H1 (cell line): ENCODE measurements at regions not wholly inside any gene's neighbourhood (a gene's known extent, or its start where the extent isn't known, plus 50 kb on each side); places are given as distances from the start of the nearest gene placed in this dataset.

Experiments
- ASH2L ChIP-seq: fragments of 200-600, 300-600 bp; sonication (generic); IDR thresholded peaks from one replicate; pipeline ENCODE4 v1.7.1; 2017; ENCODE audit warnings: low read length
- EP300 ChIP-seq, 2 experiments: IDR thresholded peaks; 1 replicate in 1 of 2; 2 replicates in 1 of 2; pipeline ENCODE4 v1.6.1; 2011 to 2012; ENCODE audit warnings: low read depth in 2 of 2, low read length in 2 of 2, mild to moderate bottlenecking in 2 of 2, borderline replicate concordance in 1 of 2, inconsistent platforms in 1 of 2, moderate library complexity in 1 of 2
- EZH2 ChIP-seq: fragments of 200-600 bp; sonication (generic); IDR thresholded peaks from 2 replicates; pipeline ENCODE4 v1.7.1; 2012; ENCODE audit warnings: low read depth, mild to moderate bottlenecking, moderate library complexity, low read length, inconsistent platforms; ENCODE audit not compliant: severe bottlenecking
- GABPA ChIP-seq: IDR thresholded peaks from 2 replicates; pipeline ENCODE4 v1.6.1; 2011; ENCODE audit warnings: mild to moderate bottlenecking, low read length, moderate library complexity, borderline replicate concordance; ENCODE audit not compliant: insufficient read depth
- POLR2A ChIP-seq, 2 experiments: IDR thresholded peaks; 1 replicate in 1 of 2; 2 replicates in 1 of 2; pipeline ENCODE4 v1.6.1; 2011; ENCODE audit warnings: low read depth in 2 of 2, low read length in 2 of 2, mild to moderate bottlenecking in 2 of 2; ENCODE audit errors: control extremely low read depth in 1 of 2
- POLR2AphosphoS5 ChIP-seq: IDR thresholded peaks from 2 replicates; pipeline ENCODE4 v1.6.1; 2011; ENCODE audit warnings: low read depth, low read length
- TAF1 ChIP-seq: IDR thresholded peaks from 2 replicates; pipeline ENCODE4 v1.6.1; 2011; ENCODE audit warnings: mild to moderate bottlenecking, low read depth, low read length
- YY1 ChIP-seq: IDR thresholded peaks from 2 replicates; pipeline ENCODE4 v1.6.1; 2011; ENCODE audit warnings: low read depth, mild to moderate bottlenecking, low read length
- TF ChIP-seq, protein P1 (sequence below), 3 experiments: IDR thresholded peaks; 1 replicate in 2 of 3; 2 replicates in 1 of 3; pipeline versions ENCODE4 v1.5.1 to v1.6.1; 2011; ENCODE audit warnings: low read length in 3 of 3, mild to moderate bottlenecking in 3 of 3, inconsistent platforms in 2 of 3, low read depth in 1 of 3, moderate library complexity in 1 of 3; ENCODE audit not compliant: insufficient read depth in 1 of 3; ENCODE audit errors: control extremely low read depth in 1 of 3

DNA sequence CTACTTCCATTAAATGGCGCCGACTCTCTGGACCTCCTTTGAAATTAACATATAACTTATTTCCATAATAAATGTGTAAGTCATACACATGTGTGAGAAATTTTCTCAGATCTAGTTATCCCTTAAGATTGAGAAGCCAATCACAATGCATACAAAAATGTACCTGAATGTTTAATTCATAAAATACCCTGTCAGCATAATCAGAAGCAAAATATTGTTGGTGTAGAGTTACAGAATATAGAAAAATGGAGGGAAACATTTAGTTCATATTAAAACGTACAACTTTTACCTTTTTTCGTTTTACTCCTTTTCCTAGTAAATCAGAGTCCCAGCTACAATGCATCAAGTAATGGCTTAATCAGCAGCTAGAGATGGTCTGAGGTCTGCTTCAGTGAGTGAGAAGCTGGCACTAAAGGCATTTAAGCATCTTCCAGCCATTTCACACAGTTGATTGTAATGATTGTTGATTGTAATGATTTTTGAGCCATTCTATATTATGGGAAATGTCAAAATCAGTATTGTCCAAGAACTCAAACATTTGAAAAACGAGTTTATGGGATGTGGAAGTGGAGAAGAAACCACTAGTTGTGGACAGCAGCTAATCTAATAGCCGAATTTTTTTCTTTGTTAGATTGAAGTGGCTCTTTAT is 81.8 kb downstream of the ANXA1 start:
- TF ChIP-seq EP300 (IDR thresholded peaks at IDR 0.05; ENCODE audit: borderline replicate concordance in 1 of 2, low read depth in 2 of 2, low read length in 2 of 2), result no peak
- TF ChIP-seq ASH2L, result no peak
- TF ChIP-seq POLR2A (IDR thresholded peaks at IDR 0.05; ENCODE audit: control extremely low read depth in 1 of 2, low read depth in 2 of 2, low read length in 2 of 2), result no peak
- TF ChIP-seq, protein P1, sequence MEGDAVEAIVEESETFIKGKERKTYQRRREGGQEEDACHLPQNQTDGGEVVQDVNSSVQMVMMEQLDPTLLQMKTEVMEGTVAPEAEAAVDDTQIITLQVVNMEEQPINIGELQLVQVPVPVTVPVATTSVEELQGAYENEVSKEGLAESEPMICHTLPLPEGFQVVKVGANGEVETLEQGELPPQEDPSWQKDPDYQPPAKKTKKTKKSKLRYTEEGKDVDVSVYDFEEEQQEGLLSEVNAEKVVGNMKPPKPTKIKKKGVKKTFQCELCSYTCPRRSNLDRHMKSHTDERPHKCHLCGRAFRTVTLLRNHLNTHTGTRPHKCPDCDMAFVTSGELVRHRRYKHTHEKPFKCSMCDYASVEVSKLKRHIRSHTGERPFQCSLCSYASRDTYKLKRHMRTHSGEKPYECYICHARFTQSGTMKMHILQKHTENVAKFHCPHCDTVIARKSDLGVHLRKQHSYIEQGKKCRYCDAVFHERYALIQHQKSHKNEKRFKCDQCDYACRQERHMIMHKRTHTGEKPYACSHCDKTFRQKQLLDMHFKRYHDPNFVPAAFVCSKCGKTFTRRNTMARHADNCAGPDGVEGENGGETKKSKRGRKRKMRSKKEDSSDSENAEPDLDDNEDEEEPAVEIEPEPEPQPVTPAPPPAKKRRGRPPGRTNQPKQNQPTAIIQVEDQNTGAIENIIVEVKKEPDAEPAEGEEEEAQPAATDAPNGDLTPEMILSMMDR (IDR thresholded peaks at IDR 0.05; ENCODE audit: control extremely low read depth in 1 of 3, insufficient read depth in 1 of 3, low read depth in 1 of 3, low read length in 3 of 3), result no peak
- TF ChIP-seq TAF1, result no peak
- no peak for TF ChIP-seq YY1
- TF ChIP-seq POLR2AphosphoS5, result no peak
- TF ChIP-seq GABPA, result no peak
- TF ChIP-seq EZH2, result no peak
